K562 (cell line): ENCODE measurements at regions not wholly inside any gene's neighbourhood (a gene's known extent, or its start where the extent isn't known, plus 50 kb on each side); places are given as distances from the start of the nearest gene placed in this dataset.

Experiments
- ATAC-seq: fragments of 200-7000 bp; cut with Tn5 transposase; 3 replicates; pipeline ENCODE4 v1.9.1; 2020; ENCODE audit warnings: moderate library complexity
- BruUV-seq: library from RNA; stranded (reverse); fragments of 400-500 nt; replicated peaks from 2 replicates; lab custom pipeline; 2021; lab: Mats Ljungman, UMichigan
- CTCF ChIA-PET: fragments of 300-600 bp; formaldehyde crosslinking; extraction: SDS; loops from one replicate; lab custom pipeline; 2021; ENCODE audit warnings: low intra/inter-chr PET ratio; lab: Yijun Ruan, JAX
- POLR2A ChIA-PET: fragments of 300-600, 350-650 bp; sonication (Branson Sonifier 250); formaldehyde crosslinking; extraction: SDS; loops from one replicate; lab custom pipeline; 2021; ENCODE audit warnings: antibody characterized with exemption, inconsistent platforms; lab: Yijun Ruan, JAX
- DNase-seq, 4 experiments: peaks; one replicate each; pipeline versions ENCODE4 v3.0.0 to v3.0.0-alpha.2; 2011 to 2018; ENCODE audit warnings: low spot score in 3 of 4, mixed read lengths in 3 of 4; ENCODE audit errors: extremely low read depth in 1 of 4
- FAIRE-seq: peaks from 2 replicates; lab custom pipeline; 2011; peaks lifted over from hg19 to GRCh38; lab: Jason Lieb, UNC
- H2AFZ ChIP-seq: 2 replicates; pipeline ENCODE4 v1.6.0; 2011; ENCODE audit warnings: low read depth, low read length, control low read depth, inconsistent platforms
- H3K27ac ChIP-seq: fragments of 200-600 bp; 3 replicates; pipeline ENCODE4 v1.8.0; 2011; ENCODE audit warnings: low read depth, mild to moderate bottlenecking, control low read depth, inconsistent platforms, low read length, moderate library complexity, mixed read lengths; ENCODE audit errors: extremely low read depth
- H3K27me3 ChIP-seq, 2 experiments: fragments of 300-600 bp in 1 of 2; 2 replicates in 1 of 2; 3 replicates in 1 of 2; pipeline versions ENCODE4 v1.6.0 to v1.8.0; 2011; ENCODE audit warnings: inconsistent platforms in 2 of 2, low read length in 2 of 2, mild to moderate bottlenecking in 1 of 2, mixed read lengths in 1 of 2, moderate library complexity in 1 of 2; ENCODE audit not compliant: control insufficient read depth in 2 of 2, insufficient read depth in 2 of 2
- H3K36me3 ChIP-seq: fragments of 300-600 bp; 3 replicates; pipeline ENCODE4 v1.8.0; 2011; ENCODE audit warnings: mild to moderate bottlenecking, low read length, inconsistent platforms; ENCODE audit not compliant: control insufficient read depth, insufficient read depth
- H3K4me1 ChIP-seq, 2 experiments: fragments of 200-600 bp in 1 of 2; replicated peaks in 1 of 2; 2 replicates in 1 of 2; 3 replicates in 1 of 2; pipeline versions ENCODE4 v1.5.1 to v1.8.0; 2011; ENCODE audit warnings: inconsistent platforms in 2 of 2, low read length in 2 of 2, mild to moderate bottlenecking in 1 of 2, mixed read lengths in 1 of 2, moderate library complexity in 1 of 2; ENCODE audit not compliant: control insufficient read depth in 2 of 2, insufficient read depth in 2 of 2
- H3K4me2 ChIP-seq: 2 replicates; pipeline ENCODE4 v1.6.1; 2011; ENCODE audit warnings: low read length, control low read depth, inconsistent platforms, mixed read lengths; ENCODE audit not compliant: insufficient read depth
- H3K4me3 ChIP-seq: fragments of 200-600 bp; sonication (generic), shearing (Covaris generic); 2 replicates; pipeline ENCODE4 v1.5.1; 2016; ENCODE audit warnings: control low read depth, inconsistent platforms
- H3K79me2 ChIP-seq: fragments of 200-600 bp; 3 replicates; pipeline ENCODE4 v1.8.0; 2011; ENCODE audit warnings: low read length, inconsistent platforms; ENCODE audit not compliant: control insufficient read depth, insufficient read depth
- H3K9ac ChIP-seq, 2 experiments: 2 replicates each; pipeline versions ENCODE4 v1.6.0 to v1.6.1; 2011; ENCODE audit warnings: low read depth in 2 of 2, low read length in 2 of 2, control low read depth in 1 of 2, inconsistent platforms in 1 of 2, mild to moderate bottlenecking in 1 of 2, mixed read lengths in 1 of 2; ENCODE audit not compliant: insufficient read depth in 1 of 2
- H3K9me1 ChIP-seq: one replicate; pipeline ENCODE4 v1.6.0; 2011; ENCODE audit warnings: inconsistent platforms, mild to moderate bottlenecking, low read length, moderate library complexity; ENCODE audit not compliant: control insufficient read depth, insufficient read depth
- H3K9me3 ChIP-seq: replicated peaks from 2 replicates; pipeline ENCODE4 v1.5.1; 2011; ENCODE audit warnings: low read depth, low read length, inconsistent platforms; ENCODE audit not compliant: control insufficient read depth, insufficient read depth
- H4K20me1 ChIP-seq: replicated peaks from 2 replicates; pipeline ENCODE4 v1.6.1; 2011; ENCODE audit warnings: low read length, inconsistent platforms, mixed read lengths; ENCODE audit not compliant: control insufficient read depth, insufficient read depth
- JUNB ChIP-seq: fragments of 450-650 bp; formaldehyde crosslinking; conservative IDR thresholded peaks from 2 replicates; pipeline ENCODE4 v1.4.0; 2020; ENCODE audit warnings: mild to moderate bottlenecking
- ZNF436 ChIP-seq: fragments of 250-450, 450-650 bp; sonication (Bioruptor Pico); formaldehyde crosslinking; IDR thresholded peaks from 2 replicates; pipeline ENCODE4 v1.7.0; 2020; ENCODE audit warnings: mild to moderate bottlenecking
- WGBS: fragments of 100-300 bp; shearing (Covaris generic); methylation state at CpG from one replicate; pipeline ENCODE4 v1.1.6; 2016; ENCODE audit warnings: low coverage, mixed read lengths; ENCODE audit not compliant: insufficient coverage; ENCODE audit errors: missing lambda C conversion rate; 5-methylcytosine and 5-hydroxymethylcytosine counted together
- in situ Hi-C: fragments of 300-500 bp; cut with MboI; formaldehyde crosslinking; loops from 4 replicates; pipeline ENCODE4 v1.15.0; 2018; ENCODE audit warnings: inconsistent platforms, mixed read lengths
- intact Hi-C: fragments of 100-400 bp; cut with micrococcal nuclease; formaldehyde crosslinking; loops from 2 replicates; pipeline ENCODE4 v1.14.2; 2022
- TF ChIP-seq, protein P1 (sequence below): fragments of 200-800 bp; sonication (Bioruptor generic); IDR thresholded peaks from 2 replicates; pipeline ENCODE4 v1.6.1; 2016; ENCODE audit warnings: missing genetic modification characterization, missing compliant biosample characterization
- TF ChIP-seq, protein P2 (sequence below): fragments of 450-650 bp; IDR thresholded peaks from 2 replicates; pipeline ENCODE4 v1.6.1; 2016; ENCODE audit warnings: mild to moderate bottlenecking

DNA sequence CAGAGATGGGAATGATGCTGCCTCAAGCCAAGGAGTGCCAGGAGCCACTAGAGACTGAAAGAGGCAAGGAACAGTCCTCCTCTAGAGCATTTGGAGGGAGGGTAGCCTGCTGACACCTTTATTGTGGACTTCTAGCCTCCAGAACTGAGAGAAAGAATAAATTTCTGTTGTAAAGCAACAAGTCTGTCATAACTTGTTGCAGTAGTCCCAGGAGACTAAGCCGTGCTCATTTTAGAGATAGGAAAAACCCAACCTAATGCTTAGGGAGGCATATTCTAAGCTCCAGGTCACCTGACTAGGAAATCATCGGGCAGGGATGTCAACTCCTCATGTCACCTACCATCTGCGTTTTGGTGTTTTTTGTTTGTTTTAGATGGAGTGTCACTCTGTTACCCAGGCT, 345.4 kb upstream of the EEF2KMT start (continued):
- TF ChIP-seq, protein P1, sequence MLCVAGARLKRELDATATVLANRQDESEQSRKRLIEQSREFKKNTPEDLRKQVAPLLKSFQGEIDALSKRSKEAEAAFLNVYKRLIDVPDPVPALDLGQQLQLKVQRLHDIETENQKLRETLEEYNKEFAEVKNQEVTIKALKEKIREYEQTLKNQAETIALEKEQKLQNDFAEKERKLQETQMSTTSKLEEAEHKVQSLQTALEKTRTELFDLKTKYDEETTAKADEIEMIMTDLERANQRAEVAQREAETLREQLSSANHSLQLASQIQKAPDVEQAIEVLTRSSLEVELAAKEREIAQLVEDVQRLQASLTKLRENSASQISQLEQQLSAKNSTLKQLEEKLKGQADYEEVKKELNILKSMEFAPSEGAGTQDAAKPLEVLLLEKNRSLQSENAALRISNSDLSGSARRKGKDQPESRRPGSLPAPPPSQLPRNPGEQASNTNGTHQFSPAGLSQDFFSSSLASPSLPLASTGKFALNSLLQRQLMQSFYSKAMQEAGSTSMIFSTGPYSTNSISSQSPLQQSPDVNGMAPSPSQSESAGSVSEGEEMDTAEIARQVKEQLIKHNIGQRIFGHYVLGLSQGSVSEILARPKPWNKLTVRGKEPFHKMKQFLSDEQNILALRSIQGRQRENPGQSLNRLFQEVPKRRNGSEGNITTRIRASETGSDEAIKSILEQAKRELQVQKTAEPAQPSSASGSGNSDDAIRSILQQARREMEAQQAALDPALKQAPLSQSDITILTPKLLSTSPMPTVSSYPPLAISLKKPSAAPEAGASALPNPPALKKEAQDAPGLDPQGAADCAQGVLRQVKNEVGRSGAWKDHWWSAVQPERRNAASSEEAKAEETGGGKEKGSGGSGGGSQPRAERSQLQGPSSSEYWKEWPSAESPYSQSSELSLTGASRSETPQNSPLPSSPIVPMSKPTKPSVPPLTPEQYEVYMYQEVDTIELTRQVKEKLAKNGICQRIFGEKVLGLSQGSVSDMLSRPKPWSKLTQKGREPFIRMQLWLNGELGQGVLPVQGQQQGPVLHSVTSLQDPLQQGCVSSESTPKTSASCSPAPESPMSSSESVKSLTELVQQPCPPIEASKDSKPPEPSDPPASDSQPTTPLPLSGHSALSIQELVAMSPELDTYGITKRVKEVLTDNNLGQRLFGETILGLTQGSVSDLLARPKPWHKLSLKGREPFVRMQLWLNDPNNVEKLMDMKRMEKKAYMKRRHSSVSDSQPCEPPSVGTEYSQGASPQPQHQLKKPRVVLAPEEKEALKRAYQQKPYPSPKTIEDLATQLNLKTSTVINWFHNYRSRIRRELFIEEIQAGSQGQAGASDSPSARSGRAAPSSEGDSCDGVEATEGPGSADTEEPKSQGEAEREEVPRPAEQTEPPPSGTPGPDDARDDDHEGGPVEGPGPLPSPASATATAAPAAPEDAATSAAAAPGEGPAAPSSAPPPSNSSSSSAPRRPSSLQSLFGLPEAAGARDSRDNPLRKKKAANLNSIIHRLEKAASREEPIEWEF (CRISPR knock-in tag): no peak
- TF ChIP-seq ZNF436: no peak
- TF ChIP-seq, protein P2, sequence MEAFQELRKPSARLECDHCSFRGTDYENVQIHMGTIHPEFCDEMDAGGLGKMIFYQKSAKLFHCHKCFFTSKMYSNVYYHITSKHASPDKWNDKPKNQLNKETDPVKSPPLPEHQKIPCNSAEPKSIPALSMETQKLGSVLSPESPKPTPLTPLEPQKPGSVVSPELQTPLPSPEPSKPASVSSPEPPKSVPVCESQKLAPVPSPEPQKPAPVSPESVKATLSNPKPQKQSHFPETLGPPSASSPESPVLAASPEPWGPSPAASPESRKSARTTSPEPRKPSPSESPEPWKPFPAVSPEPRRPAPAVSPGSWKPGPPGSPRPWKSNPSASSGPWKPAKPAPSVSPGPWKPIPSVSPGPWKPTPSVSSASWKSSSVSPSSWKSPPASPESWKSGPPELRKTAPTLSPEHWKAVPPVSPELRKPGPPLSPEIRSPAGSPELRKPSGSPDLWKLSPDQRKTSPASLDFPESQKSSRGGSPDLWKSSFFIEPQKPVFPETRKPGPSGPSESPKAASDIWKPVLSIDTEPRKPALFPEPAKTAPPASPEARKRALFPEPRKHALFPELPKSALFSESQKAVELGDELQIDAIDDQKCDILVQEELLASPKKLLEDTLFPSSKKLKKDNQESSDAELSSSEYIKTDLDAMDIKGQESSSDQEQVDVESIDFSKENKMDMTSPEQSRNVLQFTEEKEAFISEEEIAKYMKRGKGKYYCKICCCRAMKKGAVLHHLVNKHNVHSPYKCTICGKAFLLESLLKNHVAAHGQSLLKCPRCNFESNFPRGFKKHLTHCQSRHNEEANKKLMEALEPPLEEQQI: no peak
- TF ChIP-seq, all 486 proteins: peak for 0

DNA sequence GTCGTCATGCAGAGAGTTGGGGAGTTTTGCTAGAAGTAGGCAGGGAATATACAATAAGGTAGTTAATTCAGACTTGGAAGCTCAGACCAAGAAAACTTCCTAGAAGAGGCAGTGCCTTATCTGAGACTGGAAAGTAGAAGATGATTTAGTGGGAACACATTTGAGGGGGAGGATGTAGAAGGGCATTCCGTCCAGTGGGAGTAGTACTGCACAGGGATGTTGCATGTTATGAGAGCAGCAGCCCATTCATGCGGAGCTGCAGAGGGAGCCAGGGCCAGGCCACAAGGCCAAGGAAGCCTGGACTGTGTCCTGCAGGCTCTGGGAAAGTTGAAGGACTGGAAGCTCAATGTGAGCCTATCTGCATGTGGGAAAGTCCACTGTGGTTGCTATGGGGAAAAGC, 344.5 kb upstream of the EEF2KMT start:
- ATAC-seq: no peak

More for the DNA sequence above, 344.5 kb upstream of the EEF2KMT start:
- POLR2A ChIA-PET: no interaction called here
- Histone ChIP-seq H3K36me3 (no peaks in the 10 kb centered on the region), H2AFZ (no peak overlapping the region), H3K4me3 (no peak overlapping the region), H3K4me1 (no peaks in the 10 kb centered on the region), H3K4me2 (no peak overlapping the region), H3K27me3 (no peaks in the 10 kb centered on the region), H3K9me3 (no peaks in the 10 kb centered on the region), H3K9ac (no peak overlapping the region), H3K79me2 (no peaks in the 10 kb centered on the region), H3K9me1 (no peaks in the 10 kb centered on the region), H3K27ac (no peak overlapping the region), H4K20me1 (no peaks in the 10 kb centered on the region)
- CTCF ChIA-PET: no interaction called here
- TF ChIP-seq JUNB (CRISPR knock-in tag): no peak
- intact Hi-C loops (no loop called here), in situ Hi-C loops (no loop called here)
- BruUV-seq: no TSS peak
- DNase-seq (no peak), FAIRE-seq (no peak)
- WGBS: 3% methylated on average over 3 of the region's 3 CpGs
